ENCODE measurements at regions not wholly inside any gene's neighbourhood (a gene's known extent, or its start where the extent isn't known, plus 50 kb on each side); places are given as distances from the start of the nearest gene placed in this dataset.

DNA sequence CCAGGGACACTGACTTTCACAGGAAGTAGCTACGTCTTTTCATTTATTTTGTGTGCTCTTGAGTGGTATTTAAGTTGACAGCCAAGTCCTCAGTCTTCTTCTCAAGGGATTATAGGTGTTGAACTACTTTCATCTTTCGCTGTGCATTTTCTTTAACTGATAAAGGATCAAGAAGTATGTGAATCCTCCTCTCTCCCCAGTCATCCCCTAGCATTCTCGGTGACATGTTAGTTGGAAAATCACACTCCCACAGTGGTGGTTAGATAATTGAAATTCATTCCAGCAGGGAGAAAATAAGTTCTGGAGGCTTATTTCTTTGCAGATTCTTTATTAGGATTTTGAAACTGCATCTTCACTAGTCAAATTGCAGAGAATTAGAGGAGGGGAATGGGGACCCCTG lies 569.4 kb downstream of the MEI4 start:
- TF ChIP-seq, protein P1, sequence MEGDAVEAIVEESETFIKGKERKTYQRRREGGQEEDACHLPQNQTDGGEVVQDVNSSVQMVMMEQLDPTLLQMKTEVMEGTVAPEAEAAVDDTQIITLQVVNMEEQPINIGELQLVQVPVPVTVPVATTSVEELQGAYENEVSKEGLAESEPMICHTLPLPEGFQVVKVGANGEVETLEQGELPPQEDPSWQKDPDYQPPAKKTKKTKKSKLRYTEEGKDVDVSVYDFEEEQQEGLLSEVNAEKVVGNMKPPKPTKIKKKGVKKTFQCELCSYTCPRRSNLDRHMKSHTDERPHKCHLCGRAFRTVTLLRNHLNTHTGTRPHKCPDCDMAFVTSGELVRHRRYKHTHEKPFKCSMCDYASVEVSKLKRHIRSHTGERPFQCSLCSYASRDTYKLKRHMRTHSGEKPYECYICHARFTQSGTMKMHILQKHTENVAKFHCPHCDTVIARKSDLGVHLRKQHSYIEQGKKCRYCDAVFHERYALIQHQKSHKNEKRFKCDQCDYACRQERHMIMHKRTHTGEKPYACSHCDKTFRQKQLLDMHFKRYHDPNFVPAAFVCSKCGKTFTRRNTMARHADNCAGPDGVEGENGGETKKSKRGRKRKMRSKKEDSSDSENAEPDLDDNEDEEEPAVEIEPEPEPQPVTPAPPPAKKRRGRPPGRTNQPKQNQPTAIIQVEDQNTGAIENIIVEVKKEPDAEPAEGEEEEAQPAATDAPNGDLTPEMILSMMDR (IDR thresholded peaks at IDR 0.05), result no peak
- TF ChIP-seq POLR2A (IDR thresholded peaks at IDR 0.05), result no peak
